ENCODE measurements at regions not wholly inside any gene's neighbourhood (a gene's known extent, or its start where the extent isn't known, plus 50 kb on each side); places are given as distances from the start of the nearest gene placed in this dataset.

DNA sequence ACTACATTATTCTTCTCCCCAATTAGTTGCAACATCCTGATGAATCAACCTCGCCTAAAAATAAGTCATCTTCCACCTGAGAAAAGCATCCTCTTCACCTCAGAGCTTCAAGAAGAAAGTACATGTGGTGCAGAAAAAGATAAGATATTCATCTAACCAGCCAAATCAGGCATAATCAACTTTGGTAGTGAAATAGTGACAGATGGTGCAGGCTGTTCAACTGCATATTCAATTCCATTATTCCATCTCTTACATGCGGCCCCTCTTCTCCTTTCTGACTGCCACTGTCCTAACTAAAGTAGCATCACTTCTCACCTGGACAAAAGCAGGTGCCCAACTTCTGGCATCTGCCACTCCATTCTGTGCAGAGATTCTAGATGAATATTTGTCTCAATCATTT, 148.4 kb upstream of the STEAP1 start:
- DNase-seq (ENCODE audit: low read depth): no peak
- no peak overlapping the region for H3K4me3 ChIP-seq (ENCODE audit: low read depth, low read length)
- TF ChIP-seq, protein P1, sequence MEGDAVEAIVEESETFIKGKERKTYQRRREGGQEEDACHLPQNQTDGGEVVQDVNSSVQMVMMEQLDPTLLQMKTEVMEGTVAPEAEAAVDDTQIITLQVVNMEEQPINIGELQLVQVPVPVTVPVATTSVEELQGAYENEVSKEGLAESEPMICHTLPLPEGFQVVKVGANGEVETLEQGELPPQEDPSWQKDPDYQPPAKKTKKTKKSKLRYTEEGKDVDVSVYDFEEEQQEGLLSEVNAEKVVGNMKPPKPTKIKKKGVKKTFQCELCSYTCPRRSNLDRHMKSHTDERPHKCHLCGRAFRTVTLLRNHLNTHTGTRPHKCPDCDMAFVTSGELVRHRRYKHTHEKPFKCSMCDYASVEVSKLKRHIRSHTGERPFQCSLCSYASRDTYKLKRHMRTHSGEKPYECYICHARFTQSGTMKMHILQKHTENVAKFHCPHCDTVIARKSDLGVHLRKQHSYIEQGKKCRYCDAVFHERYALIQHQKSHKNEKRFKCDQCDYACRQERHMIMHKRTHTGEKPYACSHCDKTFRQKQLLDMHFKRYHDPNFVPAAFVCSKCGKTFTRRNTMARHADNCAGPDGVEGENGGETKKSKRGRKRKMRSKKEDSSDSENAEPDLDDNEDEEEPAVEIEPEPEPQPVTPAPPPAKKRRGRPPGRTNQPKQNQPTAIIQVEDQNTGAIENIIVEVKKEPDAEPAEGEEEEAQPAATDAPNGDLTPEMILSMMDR (IDR thresholded peaks at IDR 0.05; ENCODE audit: insufficient read depth, low read length, poor library complexity, severe bottlenecking): no peak
- no peaks in the 10 kb centered on the region for H3K27me3 ChIP-seq (ENCODE audit: control insufficient read depth, insufficient read depth, low read length)
- no peaks in the 10 kb centered on the region for H3K36me3 ChIP-seq (ENCODE audit: control insufficient read depth, insufficient read depth, low read length)

DNA sequence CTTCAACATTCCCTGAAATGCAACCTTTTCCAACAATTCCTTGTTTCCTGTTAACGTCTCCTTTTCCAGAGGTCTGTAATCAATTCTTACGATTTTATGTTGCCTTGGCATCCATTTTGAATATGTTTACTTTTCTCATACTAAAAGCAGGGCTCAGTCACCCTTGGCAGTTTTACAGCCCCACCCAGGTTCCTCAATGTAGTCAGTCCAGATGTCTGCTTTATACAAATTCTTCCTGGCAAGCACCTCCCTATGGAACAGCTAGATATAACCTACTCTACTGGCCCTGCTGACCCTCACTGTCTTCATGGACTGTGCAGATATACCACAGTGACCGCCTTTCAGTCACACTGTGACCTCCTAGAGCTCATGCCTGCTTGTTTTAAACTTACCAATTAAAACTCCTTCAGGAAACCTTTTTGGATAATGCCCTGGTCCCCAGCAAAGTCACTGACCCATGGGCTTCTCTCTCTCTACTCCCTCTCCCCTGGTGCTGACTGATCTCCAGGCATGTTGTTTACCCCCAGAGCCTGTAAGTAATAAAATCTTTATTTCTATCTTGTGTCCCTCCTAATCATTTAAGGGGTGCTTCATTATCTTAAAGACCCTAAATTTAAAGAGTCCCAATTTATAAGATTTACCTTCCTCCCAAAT, 147.1 kb upstream of the STEAP1 start:
- Histone ChIP-seq H3K27me3 (ENCODE audit: control insufficient read depth, insufficient read depth, low read length) (no peaks in the 10 kb centered on the region), H3K36me3 (ENCODE audit: control insufficient read depth, insufficient read depth, low read length) (no peaks in the 10 kb centered on the region), H3K4me3 (ENCODE audit: low read depth, low read length) (no peak overlapping the region)
- no peak for DNase-seq (ENCODE audit: low read depth)
- TF ChIP-seq, protein P1 (IDR thresholded peaks at IDR 0.05; ENCODE audit: insufficient read depth, low read length, poor library complexity, severe bottlenecking): no peak

DNA sequence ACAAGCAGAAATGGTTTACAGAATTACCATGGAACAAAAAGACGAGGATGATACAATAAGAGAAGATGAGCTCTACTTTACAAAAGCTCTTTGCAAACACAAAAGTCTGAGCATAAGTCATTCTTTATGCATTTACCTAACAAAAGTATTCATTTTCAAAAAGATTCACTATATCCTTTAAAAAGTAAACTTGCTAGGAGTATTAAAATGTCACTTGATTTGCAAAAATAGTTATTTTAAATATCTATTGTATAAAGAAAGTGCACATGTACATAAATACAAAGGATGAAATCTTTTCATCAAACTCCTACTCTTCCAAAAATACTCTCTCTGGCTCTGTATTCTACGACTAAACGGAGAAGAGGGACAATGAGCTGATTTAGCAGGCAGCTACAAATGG, 146.4 kb upstream of the STEAP1 start:
- Histone ChIP-seq H3K4me3 (ENCODE audit: low read depth, low read length) (no peak overlapping the region), H3K36me3 (ENCODE audit: control insufficient read depth, insufficient read depth, low read length) (no peaks in the 10 kb centered on the region), H3K27me3 (ENCODE audit: control insufficient read depth, insufficient read depth, low read length) (no peaks in the 10 kb centered on the region)
- TF ChIP-seq, protein P1 (IDR thresholded peaks at IDR 0.05; ENCODE audit: insufficient read depth, low read length, poor library complexity, severe bottlenecking): no peak
- DNase-seq (ENCODE audit: low read depth): no peak

DNA sequence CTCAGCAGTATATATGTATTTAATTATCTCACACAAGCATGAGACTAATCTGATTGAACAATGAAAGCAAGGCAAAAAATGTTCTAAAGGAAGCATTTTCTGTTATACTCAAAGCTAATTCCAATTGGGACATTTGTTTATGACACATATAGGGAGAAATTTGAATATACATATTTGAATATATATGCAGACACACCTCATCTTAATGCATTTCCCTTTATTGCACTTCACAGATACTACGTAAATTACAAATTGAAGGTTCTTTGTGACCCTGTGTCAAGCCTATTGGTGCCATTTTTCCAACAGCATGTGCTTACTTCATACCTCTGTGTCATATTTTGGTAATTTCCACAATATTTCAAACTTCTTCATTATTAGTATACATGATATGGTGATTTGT, 132.1 kb upstream of the STEAP1 start:
- TF ChIP-seq, protein P1 (IDR thresholded peaks at IDR 0.05; ENCODE audit: insufficient read depth, low read length, poor library complexity, severe bottlenecking): no peak
- no peak for DNase-seq (ENCODE audit: low read depth)
- H3K4me3 ChIP-seq (ENCODE audit: low read depth, low read length): no peak overlapping the region
- no peaks in the 10 kb centered on the region for H3K27me3 ChIP-seq (ENCODE audit: control insufficient read depth, insufficient read depth, low read length)
- H3K36me3 ChIP-seq (ENCODE audit: control insufficient read depth, insufficient read depth, low read length): no peaks in the 10 kb centered on the region

DNA sequence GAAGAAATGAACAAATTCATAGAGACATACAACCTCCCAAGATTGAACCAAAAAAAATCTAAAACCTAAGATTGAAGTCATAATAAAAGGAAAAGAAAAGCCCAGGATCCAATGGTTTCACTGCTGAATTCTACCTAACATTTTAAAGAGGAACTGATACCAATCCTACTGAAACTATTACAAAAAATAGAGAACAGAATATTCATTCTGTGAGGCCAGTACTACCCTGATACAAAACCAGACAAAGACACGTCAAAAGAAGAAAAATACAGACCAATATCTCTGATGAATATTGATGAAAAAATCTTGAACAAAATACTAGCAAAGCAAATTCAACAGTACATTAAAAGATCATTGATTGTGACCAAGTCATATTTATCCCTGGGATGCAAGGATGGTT, 128.5 kb upstream of the STEAP1 start:
- Histone ChIP-seq H3K36me3 (ENCODE audit: control insufficient read depth, insufficient read depth, low read length) (no peaks in the 10 kb centered on the region), H3K27me3 (ENCODE audit: control insufficient read depth, insufficient read depth, low read length) (no peaks in the 10 kb centered on the region), H3K4me3 (ENCODE audit: low read depth, low read length) (no peak overlapping the region)
- TF ChIP-seq, protein P1 (IDR thresholded peaks at IDR 0.05; ENCODE audit: insufficient read depth, low read length, poor library complexity, severe bottlenecking): no peak
- no peak for DNase-seq (ENCODE audit: low read depth)

DNA sequence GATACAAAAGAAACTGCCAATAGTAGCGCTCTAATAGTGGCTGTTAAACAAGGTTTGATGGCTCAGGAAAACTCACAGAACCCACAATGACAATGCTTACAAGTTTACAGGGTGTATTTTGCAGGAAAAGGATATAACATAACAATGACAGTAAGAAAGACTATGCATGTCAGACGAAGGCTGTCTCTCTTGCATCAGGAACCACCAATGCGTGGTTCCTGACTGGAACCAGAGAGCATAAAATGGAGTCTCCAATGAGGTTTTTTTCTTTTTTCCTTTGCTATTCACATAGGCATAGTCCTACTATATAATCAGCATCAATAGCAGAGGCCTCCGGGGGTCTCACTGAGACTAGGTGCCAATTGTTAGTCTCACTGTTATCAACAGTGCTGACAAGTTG, 120.4 kb upstream of the STEAP1 start:
- no peaks in the 10 kb centered on the region for H3K27me3 ChIP-seq (ENCODE audit: control insufficient read depth, insufficient read depth, low read length)
- H3K36me3 ChIP-seq (ENCODE audit: control insufficient read depth, insufficient read depth, low read length): no peaks in the 10 kb centered on the region
- no peak overlapping the region for H3K4me3 ChIP-seq (ENCODE audit: low read depth, low read length)
- DNase-seq (ENCODE audit: low read depth): no peak
- TF ChIP-seq, protein P1 (IDR thresholded peaks at IDR 0.05; ENCODE audit: insufficient read depth, low read length, poor library complexity, severe bottlenecking): no peak

Measured in kidney epithelial cell (primary cell).